Right ventricle myocardium superior (tissue), 1 donor: ENCODE measurements at regions not wholly inside any gene's neighbourhood (a gene's known extent, or its start where the extent isn't known, plus 50 kb on each side); places are given as distances from the start of the nearest gene placed in this dataset.
"Not testable (repeated sequence)": the region's sequence is repeated elsewhere in the genome, so short reads cannot be mapped to it uniquely, and the experiment has no call there.

Experiments
- ATAC-seq: fragments of 200-7000 bp; cut with Tn5 transposase; one replicate; pipeline ENCODE4 v1.9.1; 2020; ENCODE audit warnings: mild to moderate bottlenecking; ENCODE audit not compliant: poor library complexity
- DNase-seq: peaks from one replicate; pipeline ENCODE4 v3.0.0-alpha.2; 2020
- intact Hi-C: fragments of 100-400 bp; cut with DNase I; formaldehyde crosslinking; loops from one replicate; pipeline ENCODE4 v1.11.2; 2022
- donor health status: DM: no; HTN: yes; CAD: no; lungs with severe emphysema.

DNA sequence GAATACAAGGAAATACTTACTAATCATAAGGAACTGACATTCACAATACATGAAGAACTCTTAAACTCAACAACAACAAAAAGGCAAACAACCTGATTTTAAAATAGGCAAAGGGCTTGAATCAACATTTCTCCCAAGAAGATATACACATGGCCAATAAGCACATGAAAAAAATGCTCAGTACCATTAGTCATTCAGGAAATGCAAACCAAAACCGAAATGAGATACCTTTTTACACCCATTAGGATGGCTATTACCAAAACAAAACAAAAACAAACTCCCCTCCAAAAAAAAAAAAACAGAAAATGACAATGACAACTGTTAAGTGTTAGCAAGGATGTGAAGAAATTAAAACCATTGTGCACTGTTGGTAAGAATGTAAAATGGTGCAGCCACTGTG, 104.1 kb upstream of the ZNF462 start:
- DNase-seq, result no peak
- no peak for ATAC-seq
- intact Hi-C loops, result no loop called here

- ATAC-seq (no peak), DNase-seq (no peak)
- intact Hi-C loops, result no loop called here
Observed at GRCh38 chr9:106761493-106761892, 101.5 kb upstream of the ZNF462 start.

GRCh38 chr9:106766616-106767015, 96.3 kb upstream of the ZNF462 start:
- intact Hi-C loops, result no loop called here
- ATAC-seq, result no peak
- no peak for DNase-seq

DNA sequence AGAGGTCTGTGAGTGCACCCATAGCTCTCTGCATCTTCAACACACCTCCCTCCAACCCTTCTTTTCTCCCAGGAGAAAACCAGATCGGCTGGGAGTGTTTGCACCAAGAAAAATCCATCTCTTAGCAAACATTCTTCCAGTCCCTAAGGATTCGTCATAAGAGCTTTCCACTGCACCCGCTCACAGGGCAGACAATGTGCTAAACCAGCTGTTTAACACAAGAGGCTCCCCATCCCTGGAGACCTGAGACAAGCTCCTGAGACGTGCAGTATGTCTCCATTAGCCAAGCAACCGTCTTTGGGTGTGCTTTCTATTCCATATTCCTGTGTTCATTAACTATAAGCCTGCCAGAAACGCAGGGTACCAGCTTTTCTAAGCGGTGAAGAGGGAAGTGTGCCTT, 93.6 kb upstream of the ZNF462 start:
- DNase-seq (no peak), ATAC-seq (no peak)
- intact Hi-C loops, result no loop called here

- no peak for DNase-seq
- ATAC-seq, result peak; percentile 66
- intact Hi-C loops, result no loop called here
Observed at GRCh38 chr9:106771608-106772007, 91.4 kb upstream of the ZNF462 start.

DNA sequence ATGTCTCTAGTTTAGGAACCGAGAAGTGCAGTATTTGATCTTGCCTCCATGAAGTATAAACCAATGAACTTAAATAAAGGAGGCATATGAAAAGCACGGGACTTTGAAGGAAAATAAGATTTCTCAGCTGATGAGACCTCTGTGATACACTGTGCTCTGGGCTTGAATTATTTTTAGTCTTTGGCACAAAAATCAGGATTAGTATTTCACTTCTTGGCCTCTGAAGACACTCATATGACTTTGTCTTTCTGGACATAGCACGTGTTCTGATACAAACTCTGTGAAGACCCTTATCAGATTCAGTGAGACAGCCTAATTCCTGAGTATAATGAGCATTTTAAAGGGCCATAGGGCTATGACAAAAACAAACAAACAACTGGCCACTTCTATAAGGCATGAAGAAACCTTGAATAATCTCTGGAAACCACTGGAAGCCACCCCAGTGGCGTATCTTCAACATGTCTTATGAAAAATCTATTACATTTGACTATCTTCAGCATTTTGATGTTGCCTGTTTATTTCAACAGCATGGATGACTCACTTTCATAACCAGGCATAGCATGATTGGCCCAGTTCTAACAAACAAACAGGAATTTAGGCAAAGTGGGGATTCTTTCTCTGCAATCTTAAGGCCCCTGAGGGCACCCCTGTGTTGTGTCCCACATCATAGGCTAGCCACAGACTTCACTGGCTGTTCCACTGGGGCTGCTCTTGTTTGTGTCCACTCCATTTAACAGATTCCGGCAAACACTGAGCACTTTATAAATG, 90.3 kb upstream of the ZNF462 start:
- intact Hi-C loops, result no loop called here
- ATAC-seq, result peak; percentile 24
- no peak for DNase-seq

- ATAC-seq (no peak), DNase-seq (no peak)
- intact Hi-C loops, result no loop called here
Observed at GRCh38 chr9:106773750-106774149, 89.2 kb upstream of the ZNF462 start.

GRCh38 chr9:106775960-106776359, 87.0 kb upstream of the ZNF462 start:
- intact Hi-C loops, result no loop called here
- DNase-seq (no peak), ATAC-seq (no peak)

GRCh38 chr9:106779796-106780195, 83.2 kb upstream of the ZNF462 start:
- intact Hi-C loops, result no loop called here
- DNase-seq, result no peak
- no peak for ATAC-seq

GRCh38 chr9:106783121-106783520, 79.8 kb upstream of the ZNF462 start:
- no peak for ATAC-seq
- DNase-seq, result no peak
- intact Hi-C loops, result no loop called here

DNA sequence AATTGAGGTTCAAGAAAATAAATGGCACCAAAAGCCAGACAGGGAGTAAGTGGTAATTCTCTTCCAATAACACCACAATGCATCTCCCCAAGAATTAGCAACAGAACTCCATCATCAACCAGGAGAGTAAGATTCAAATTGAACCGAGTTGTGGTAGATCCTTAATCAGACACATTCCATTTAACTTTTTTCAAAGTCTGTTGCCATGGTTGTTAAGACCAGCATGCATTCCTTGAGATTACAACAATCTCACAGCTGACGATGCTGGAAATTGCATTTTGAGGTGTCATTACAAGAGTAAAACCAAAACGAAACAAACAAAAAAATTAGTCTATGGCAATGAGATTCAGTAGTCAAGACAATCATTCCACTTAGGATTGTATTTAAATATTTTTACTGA, 78.9 kb upstream of the ZNF462 start:
- intact Hi-C loops, result no loop called here
- ATAC-seq (no peak), DNase-seq (no peak)

DNA sequence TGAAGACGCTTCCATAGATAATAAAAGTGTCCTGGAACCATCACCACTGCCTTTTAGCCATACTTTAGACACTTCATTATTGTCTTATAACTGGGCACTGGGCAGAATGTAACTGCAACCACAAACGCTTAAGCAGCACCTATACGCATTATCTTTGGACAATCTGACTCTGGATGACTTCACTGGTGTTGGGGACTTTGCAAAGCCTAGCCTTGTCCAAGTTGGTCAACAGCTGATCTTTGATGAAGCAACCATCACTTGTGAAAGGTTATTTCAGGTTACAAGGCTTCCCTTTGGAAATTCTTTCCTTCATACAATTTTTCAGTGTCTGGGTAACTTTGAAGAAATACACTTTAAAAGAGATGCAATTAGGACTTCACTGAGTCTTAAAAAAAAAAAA, 77.8 kb upstream of the ZNF462 start:
- no peak for ATAC-seq
- intact Hi-C loops, result no loop called here
- no peak for DNase-seq

DNA sequence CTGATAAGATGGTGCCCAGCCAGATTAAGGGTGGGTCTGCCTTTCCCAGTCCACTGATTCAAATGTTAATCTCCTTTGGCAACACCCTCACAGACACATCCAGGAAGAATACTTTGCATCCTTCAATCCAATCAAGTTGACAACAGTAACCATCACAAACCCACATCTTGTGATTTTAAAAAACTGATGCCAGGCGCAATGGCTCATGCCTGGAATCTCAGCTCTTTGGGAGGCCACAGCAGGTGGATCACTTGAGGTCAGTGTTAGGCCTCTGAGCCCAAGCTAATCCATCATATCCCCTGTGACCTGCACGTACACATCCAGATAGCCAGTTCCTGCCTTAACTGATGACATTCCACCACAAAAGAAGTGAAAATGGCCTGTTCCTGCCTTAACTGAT, 74.9 kb upstream of the ZNF462 start:
- DNase-seq, intact Hi-C loops, ATAC-seq: not testable (repeated sequence)

DNA sequence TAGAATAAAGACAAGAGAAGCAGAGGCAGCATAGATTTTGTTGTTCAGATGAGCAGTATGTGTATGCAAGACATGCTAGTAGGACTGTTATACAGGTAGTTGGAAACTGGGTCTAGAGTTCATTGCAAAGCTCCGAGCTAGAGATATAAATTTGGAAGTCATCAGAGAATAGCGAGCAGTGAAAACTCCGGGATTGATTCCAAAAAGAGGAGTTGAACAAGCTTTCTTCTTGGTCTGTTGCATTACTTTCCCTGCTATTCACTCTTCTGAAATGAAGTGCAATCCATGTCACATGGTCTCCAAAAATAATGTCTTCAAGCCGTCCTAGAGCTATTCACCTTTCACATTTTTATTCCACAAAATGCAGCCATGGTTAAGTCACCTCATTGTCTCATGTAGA, 67.9 kb upstream of the ZNF462 start:
- no peak for ATAC-seq
- intact Hi-C loops, result no loop called here
- no peak for DNase-seq

GRCh38 chr9:106796771-106797170, 66.2 kb upstream of the ZNF462 start:
- DNase-seq (no peak), ATAC-seq (no peak)
- intact Hi-C loops, result no loop called here

GRCh38 chr9:106797299-106797698, 65.7 kb upstream of the ZNF462 start:
- ATAC-seq (no peak), DNase-seq (no peak)
- intact Hi-C loops, result no loop called here

GRCh38 chr9:106798016-106798799, 64.8 kb upstream of the ZNF462 start:
- intact Hi-C loops, result no loop called here
- no peak for ATAC-seq

DNA sequence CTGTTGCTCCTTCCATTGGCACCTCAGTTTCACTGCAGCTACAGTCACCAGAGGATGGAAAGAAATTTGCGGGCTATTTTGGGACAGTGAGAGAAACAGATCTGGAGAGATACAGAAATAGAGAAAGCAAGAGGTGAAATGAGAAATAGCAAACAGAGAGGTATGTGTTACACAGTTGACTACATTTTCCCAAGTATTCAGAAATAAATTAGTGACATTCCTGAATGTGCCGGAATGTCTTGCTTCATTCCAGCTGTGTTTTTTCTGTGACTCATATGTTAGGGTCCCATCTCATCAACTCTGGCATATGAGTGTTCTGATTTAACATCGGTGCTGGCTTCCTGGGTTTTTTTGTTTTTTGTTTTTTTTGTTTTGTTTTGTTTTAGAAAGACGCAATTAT, 63.8 kb upstream of the ZNF462 start:
- DNase-seq (no peak), ATAC-seq (no peak)
- intact Hi-C loops, result no loop called here

More at GRCh38 chr9:106798016-106798799, 64.8 kb upstream of the ZNF462 start:
- DNase-seq, result no peak

DNA sequence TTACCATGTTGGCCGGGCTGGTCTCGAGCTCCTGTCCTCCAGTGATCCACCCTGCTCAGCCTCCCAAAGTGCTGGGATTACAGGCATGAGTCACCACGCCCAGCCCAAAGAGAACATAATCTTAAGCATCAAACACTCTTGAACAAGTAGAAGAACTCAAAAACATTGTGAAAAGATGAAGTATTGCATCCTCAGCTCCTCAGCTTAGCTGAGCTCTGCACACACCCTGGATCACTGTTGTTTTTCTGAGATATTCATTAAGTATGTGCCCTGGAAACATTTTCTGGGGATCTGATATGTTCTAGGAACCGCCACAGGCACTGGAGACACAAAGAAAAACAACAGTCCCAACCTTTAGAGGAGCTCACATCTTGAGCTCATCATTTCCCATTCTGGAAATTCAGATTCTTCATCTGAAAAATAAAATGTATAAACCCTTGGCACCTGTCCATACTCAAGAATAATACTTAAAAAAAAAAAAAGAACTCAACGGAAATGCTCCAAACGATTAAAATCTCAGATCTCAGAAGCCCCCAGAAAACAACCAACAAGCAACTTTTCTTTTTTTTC, 62.2 kb upstream of the ZNF462 start:
- DNase-seq (no peak), ATAC-seq (no peak)
- intact Hi-C loops, result no loop called here

DNA sequence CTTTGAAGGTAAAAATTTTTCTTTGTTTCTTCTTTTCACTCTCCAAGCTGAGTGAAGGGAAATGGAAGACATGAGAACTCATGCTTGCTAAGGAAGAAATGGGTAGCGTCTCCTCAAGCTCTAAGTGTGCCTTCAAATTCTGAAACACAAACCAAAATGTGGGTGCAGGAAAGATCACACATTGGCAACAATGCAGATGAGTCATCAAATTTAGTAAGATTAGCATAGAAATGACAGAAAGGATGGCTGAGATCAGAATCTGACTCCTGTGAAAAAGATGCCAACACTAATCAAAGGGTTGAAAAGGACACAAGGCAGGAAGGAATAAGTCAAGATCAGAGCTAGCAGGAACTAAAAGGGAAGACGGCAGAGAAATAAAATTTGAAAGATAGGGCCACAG, 61.1 kb upstream of the ZNF462 start:
- no peak for DNase-seq
- no peak for ATAC-seq
- intact Hi-C loops, result no loop called here
